ENCODE measurements at regions not wholly inside any gene's neighbourhood (a gene's known extent, or its start where the extent isn't known, plus 50 kb on each side); places are given as distances from the start of the nearest gene placed in this dataset.
A peak's percentile ranks its signal among the peaks of the same experiment; 100 is the strongest.

DNA sequence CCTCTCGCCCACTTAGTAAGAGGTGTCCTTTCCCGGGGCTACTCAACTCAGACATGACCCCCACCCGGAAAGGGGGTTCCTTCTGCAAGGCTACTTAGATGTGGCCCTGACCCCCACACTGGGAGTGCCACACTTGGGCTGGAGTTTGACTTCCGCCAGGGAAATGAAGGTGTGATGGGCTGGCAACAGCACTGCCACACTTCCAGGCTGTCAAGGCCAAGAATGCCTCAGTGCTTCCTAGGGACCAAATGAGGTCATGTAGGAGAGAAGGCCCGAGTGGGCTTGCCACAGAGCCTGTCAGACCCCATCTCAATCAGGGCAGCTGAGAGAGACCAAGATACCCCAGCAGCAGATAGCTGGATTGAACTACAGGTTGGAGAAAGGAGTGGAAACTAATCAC is 55.5 kb downstream of the DRD1 start:
- Histone ChIP-seq H3K4me3 (ENCODE audit: low read depth, low read length) (no peak overlapping the region), H3K36me3 (ENCODE audit: insufficient read depth) (no peaks in the 10 kb centered on the region), H3K4me1 (ENCODE audit: insufficient read depth) (no peaks in the 10 kb centered on the region), H3K27ac (ENCODE audit: low read depth) (no peak overlapping the region)
- no peak for DNase-seq (ENCODE audit: extremely low spot score)
- 91% methylated on average over 5 of the region's 5 CpGs for WGBS

DNA sequence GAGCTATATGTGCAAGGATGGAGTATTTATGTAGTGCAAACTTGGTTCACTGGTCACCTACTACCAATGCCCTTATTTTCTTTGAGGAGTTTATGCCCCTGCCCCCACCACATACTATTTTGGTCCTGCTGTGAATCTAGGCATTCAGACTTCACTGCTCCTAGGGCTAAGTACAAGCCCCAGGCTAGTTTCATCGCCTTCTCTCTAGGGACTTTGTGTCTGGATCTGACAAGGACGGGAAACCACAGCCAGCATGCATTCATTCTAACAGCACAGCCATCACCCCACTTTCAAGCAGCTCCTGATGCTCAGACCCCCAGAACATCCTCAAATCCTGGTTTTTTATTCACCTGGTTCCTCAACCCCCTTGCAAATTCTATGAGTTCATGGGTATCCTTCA is 56.8 kb downstream of the DRD1 start:
- 83% methylated on average over 2 of the region's 2 CpGs for WGBS
- DNase-seq (ENCODE audit: extremely low spot score) = no peak

DNA sequence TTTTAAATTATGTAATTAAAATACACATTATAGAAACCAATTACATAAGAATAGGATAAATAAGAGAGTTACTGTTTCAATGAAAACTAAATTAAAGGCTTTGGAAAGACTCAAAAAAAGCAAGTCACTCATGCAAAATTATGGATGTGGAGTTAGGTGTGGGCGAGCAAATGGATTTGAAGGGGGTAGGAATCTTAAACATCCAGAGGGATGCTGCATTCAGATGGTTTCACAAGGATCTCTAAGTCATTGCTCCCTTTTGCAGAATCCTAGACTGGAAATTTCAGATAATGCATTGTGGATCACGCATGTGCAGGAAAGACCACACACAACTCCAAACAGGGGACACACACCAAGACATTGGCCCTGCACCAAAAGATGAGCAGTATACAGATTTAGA is 57.5 kb downstream of the DRD1 start:
- WGBS = 94% methylated on average over 2 of the region's 2 CpGs
- no peak for DNase-seq (ENCODE audit: extremely low spot score)
- Histone ChIP-seq H3K4me3 (ENCODE audit: low read depth, low read length) (no peak overlapping the region), H3K36me3 (ENCODE audit: insufficient read depth) (no peaks in the 10 kb centered on the region), H3K4me1 (ENCODE audit: insufficient read depth) (no peaks in the 10 kb centered on the region), H3K27ac (ENCODE audit: low read depth) (no peak overlapping the region)

More for the DNA sequence above, 56.8 kb downstream of the DRD1 start:
- H3K4me1 ChIP-seq (ENCODE audit: insufficient read depth) = no peaks in the 10 kb centered on the region
- H3K4me3 ChIP-seq (ENCODE audit: low read depth, low read length) = no peak overlapping the region
- no peaks in the 10 kb centered on the region for H3K36me3 ChIP-seq (ENCODE audit: insufficient read depth)
- no peak overlapping the region for H3K27ac ChIP-seq (ENCODE audit: low read depth)

DNA sequence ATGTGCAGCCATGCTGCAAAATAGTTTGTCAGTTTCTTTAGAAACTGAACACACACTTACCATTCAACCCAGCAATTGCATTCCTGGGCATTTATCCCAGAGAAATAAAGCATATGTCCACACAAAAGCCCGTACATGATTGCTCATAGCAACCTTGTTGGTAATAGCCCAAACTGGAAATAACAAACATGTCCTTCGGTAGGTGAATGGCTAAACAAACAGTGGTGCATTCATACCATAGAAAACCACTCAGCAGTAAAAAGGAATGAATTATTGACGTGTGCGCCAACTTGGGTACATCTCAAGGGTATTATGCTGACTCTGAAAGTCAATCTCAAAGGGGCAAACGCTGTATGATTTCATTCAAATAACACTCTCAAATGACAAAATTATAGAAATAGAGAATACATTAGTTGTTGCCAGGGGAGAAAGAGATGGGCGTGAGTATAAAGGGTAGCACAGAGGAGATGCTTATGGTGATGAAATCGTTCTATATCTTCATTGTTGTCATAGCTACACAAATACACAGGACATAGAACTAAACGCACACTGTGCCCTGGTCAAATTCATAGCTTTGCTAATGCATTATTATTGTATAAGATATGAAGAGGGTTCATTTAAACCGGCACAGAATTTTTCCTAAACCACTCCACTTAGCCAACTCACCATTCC is 58.2 kb downstream of the DRD1 start:
- WGBS = 49% methylated on average over 9 of the region's 9 CpGs
- DNase-seq (ENCODE audit: extremely low spot score) = no peak
- H3K4me1 ChIP-seq (ENCODE audit: insufficient read depth) = no peaks in the 10 kb centered on the region

DNA sequence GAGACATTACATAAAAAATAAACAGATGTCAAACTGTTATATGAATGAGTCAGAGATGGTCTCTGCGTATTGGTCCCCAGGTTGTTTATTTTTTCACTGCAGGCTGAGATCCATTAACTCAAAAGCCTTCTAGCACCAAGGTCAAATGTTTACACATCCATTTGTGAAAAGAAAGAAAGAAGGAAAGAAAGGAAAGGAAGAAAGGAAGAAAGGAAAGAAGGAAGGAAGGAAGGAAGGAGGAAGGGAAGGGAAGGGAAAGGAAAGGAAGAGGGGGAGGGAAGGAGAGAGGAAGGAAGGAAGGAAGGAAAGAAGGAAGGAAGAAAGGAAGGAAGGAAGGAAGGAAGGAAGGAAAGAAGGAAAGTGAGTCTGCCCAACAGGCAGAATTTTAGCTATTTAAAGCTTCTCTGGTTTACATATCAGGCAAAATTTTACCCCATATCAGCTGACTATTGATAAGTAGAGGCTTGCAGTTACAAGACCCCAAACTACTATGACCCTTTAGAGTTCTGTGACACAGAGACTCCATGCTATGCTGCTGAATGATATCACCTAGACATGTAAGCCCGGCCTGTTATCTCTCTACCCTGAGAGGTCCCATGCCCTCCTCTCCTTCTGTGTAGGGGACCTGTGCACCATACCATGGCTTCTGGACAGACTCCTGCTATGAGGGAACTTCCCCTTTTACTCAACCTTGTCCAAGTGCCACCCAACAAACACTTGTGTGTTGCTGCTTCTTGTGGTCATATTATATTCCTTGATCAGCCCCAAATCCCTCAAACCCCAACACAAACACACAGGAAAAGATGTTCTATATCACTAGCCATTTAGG is 59.0 kb downstream of the DRD1 start:
- Histone ChIP-seq H3K4me1 (ENCODE audit: insufficient read depth) (no peaks in the 10 kb centered on the region), H3K36me3 (ENCODE audit: insufficient read depth) (no peaks in the 10 kb centered on the region), H3K27ac (ENCODE audit: low read depth) (no peak overlapping the region), H3K4me3 (ENCODE audit: low read depth, low read length) (no peak overlapping the region)
- 64% methylated on average over 2 of the region's 2 CpGs for WGBS
- no peak for DNase-seq (ENCODE audit: extremely low spot score)

More for the DNA sequence above, 58.2 kb downstream of the DRD1 start:
- Histone ChIP-seq H3K4me3 (ENCODE audit: low read depth, low read length) (no peak overlapping the region), H3K27ac (ENCODE audit: low read depth) (no peak overlapping the region), H3K36me3 (ENCODE audit: insufficient read depth) (no peaks in the 10 kb centered on the region)

DNA sequence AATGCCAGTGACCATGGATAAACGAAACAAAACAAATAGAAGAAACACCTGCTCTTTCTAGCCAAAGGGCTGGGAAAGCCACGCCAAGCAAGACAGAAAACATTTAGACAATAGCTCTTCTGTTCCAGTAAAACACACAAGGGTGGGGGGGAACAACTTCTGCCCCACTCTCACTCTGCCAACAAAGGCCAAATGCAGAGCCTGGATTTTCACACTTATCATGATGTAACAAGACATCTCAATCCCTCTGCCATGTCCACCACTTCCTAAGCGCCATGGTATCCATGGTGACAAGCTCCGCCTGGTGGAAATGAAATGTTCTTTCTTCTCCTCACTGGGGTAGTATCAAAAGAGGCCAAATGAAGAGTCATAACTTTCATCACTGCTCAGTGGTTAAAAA is 60.6 kb downstream of the DRD1 start:
- 79% methylated on average over 4 of the region's 4 CpGs for WGBS
- H3K27ac ChIP-seq (ENCODE audit: low read depth) = no peak overlapping the region
- no peaks in the 10 kb centered on the region for H3K36me3 ChIP-seq (ENCODE audit: insufficient read depth)
- H3K4me1 ChIP-seq (ENCODE audit: insufficient read depth) = no peaks in the 10 kb centered on the region
- DNase-seq (ENCODE audit: extremely low spot score) = no peak
- H3K4me3 ChIP-seq (ENCODE audit: low read depth, low read length) = no peak overlapping the region

DNA sequence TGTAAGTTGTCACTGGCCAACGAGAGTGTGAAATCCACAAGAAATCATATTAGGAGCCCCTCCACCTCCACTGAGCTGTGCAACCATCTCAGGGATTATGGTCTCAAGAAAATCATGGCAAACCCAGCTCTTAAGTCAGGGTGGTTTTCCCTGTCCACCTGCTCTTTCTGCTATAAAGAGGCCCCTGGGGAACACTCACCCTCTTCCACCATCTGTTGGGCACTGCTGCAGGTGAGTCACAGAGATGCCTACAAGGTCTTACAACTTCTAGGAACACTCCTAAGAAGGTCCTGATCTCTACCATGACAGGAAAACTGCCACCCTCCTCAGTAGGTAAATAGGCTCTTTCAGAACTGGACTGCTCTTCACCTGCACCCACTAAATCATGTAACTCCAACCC is 61.8 kb downstream of the DRD1 start:
- H3K4me1 ChIP-seq (ENCODE audit: insufficient read depth) = no peaks in the 10 kb centered on the region
- no peaks in the 10 kb centered on the region for H3K36me3 ChIP-seq (ENCODE audit: insufficient read depth)
- H3K27ac ChIP-seq (ENCODE audit: low read depth) = no peak overlapping the region
- H3K4me3 ChIP-seq (ENCODE audit: low read depth, low read length) = no peak overlapping the region
- no peak for DNase-seq (ENCODE audit: extremely low spot score)
- 87% methylated on average over 1 of the region's 1 CpG for WGBS

DNA sequence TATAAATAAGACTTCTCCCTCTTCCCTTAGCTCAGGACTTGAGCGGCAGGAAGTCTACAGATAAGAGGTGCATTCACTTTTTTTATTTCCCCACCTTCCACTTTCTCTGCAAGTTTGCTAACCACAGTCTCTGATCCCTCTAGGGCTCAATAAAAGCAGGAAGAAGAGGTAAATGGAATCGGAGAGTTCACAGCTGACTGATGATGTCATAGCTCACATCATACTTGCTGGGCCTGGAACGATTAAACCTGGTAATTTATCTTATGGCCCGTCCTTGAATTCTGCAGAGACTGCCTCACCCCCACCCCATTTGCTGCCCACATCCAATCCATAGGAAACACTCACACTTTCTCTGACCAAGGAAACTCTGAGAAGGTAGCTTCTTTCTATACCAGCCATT is 62.9 kb downstream of the DRD1 start:
- 59% methylated on average over 4 of the region's 4 CpGs for WGBS
- no peaks in the 10 kb centered on the region for H3K36me3 ChIP-seq (ENCODE audit: insufficient read depth)
- DNase-seq (ENCODE audit: extremely low spot score) = no peak

DNA sequence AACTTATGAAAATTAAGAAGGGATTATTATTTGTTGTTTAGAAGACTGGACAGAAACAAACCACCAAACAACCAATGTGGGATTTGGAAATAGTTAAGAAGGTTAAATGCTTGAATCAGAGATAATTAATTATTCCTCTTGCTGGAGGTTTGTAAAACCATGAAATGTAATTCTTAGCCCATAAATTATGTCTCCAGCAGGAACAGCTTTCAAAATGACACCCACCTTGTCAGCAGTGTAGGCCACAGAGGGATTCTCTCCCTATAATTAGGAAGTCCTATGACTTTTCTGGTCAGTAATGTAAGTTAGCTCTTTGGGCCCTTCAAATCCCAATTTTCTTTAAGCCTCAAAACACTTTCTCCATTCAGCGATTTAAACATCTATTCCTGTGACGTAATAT is 63.3 kb downstream of the DRD1 start:
- no peak for DNase-seq (ENCODE audit: extremely low spot score)
- H3K4me1 ChIP-seq (ENCODE audit: insufficient read depth) = no peaks in the 10 kb centered on the region
- no peak overlapping the region for H3K27ac ChIP-seq (ENCODE audit: low read depth)
- H3K36me3 ChIP-seq (ENCODE audit: insufficient read depth) = no peaks in the 10 kb centered on the region
- WGBS = 94% methylated on average over 2 of the region's 2 CpGs
- H3K4me3 ChIP-seq (ENCODE audit: low read depth, low read length) = no peak overlapping the region

More for the DNA sequence above, 62.9 kb downstream of the DRD1 start:
- no peak overlapping the region for H3K27ac ChIP-seq (ENCODE audit: low read depth)
- no peak overlapping the region for H3K4me3 ChIP-seq (ENCODE audit: low read depth, low read length)
- no peaks in the 10 kb centered on the region for H3K4me1 ChIP-seq (ENCODE audit: insufficient read depth)

DNA sequence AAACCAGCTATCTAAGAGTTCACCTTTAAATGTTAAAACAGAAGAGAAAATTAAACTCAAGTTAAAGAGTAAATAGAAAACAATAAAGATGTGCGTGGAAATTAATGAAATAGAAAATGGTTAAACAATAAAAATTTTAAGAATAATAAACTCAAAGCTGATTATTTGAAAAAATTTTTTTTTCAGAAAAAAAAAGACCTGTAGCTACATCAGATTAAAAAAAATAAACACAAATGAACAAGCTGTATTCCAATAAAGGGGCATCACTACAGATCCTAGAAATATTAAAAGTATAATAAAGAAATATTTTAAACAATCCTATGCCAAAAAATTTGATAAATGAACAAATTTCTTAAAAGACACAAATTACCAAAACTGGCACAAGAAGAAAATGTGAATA is 64.1 kb downstream of the DRD1 start:
- DNase-seq (ENCODE audit: extremely low spot score) = no peak
- Histone ChIP-seq H3K27ac (ENCODE audit: low read depth) (no peak overlapping the region), H3K36me3 (ENCODE audit: insufficient read depth) (no peaks in the 10 kb centered on the region), H3K4me3 (ENCODE audit: low read depth, low read length) (no peak overlapping the region), H3K4me1 (ENCODE audit: insufficient read depth) (no peaks in the 10 kb centered on the region)
- 52% methylated on average over 1 of the region's 1 CpG for WGBS

DNA sequence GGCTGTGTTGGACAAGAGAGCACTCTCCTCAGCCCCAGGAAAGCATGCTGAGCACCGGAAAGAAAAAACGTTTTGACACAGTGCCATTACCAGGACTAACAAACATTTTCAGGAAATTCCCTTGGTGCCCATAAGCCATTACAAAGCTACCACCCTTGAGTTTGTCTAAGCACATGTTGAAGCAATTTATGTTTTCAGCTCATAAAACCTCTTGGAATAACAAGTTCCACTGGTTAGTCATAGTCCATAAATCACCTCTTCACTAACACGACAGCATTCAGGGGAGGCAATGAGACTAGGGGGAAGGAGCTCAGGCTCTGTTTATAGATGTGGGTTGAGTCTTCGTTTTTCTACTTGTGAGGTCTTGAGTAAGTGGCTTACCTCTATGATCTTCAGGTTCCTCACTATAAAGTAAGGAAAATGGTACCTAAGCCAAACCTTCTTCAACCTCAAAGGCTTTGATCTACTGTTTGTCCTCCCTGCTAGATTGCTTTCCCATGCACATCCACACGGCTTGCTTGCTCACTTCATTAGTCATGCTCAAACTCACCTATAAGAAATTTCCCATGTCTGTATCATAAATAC is 65.4 kb downstream of the DRD1 start:
- Histone ChIP-seq H3K4me3 (ENCODE audit: low read depth, low read length) (no peak overlapping the region), H3K36me3 (ENCODE audit: insufficient read depth) (no peaks in the 10 kb centered on the region), H3K4me1 (ENCODE audit: insufficient read depth) (no peaks in the 10 kb centered on the region), H3K27ac (ENCODE audit: low read depth) (no peak overlapping the region)
- DNase-seq (ENCODE audit: extremely low spot score) = peak; percentile 86
- WGBS = 7% methylated on average over 5 of the region's 5 CpGs

DNA sequence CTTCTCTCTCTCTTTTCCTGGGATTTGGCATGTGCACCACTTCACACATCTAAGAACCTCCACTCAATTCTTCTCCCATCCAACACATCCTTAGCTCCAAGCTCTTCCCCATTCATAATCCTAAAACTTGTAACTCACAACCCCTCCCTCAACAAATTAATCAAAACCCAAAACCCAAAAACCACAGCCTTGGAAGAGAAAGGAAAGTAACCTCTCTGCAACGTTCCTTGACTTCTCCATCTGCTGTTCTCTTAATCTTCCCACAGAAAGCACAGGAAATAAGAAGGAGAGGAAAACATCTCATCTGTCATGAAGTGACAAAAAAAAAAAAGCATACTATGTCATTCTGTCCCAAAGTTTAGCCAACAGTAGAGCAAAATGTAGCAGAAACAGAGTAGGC is 66.2 kb downstream of the DRD1 start:
- Histone ChIP-seq H3K4me1 (ENCODE audit: insufficient read depth) (no peaks in the 10 kb centered on the region), H3K4me3 (ENCODE audit: low read depth, low read length) (no peak overlapping the region), H3K27ac (ENCODE audit: low read depth) (no peak overlapping the region), H3K36me3 (ENCODE audit: insufficient read depth) (no peaks in the 10 kb centered on the region)
- WGBS = 44% methylated on average over 1 of the region's 1 CpG
- no peak for DNase-seq (ENCODE audit: extremely low spot score)

DNA sequence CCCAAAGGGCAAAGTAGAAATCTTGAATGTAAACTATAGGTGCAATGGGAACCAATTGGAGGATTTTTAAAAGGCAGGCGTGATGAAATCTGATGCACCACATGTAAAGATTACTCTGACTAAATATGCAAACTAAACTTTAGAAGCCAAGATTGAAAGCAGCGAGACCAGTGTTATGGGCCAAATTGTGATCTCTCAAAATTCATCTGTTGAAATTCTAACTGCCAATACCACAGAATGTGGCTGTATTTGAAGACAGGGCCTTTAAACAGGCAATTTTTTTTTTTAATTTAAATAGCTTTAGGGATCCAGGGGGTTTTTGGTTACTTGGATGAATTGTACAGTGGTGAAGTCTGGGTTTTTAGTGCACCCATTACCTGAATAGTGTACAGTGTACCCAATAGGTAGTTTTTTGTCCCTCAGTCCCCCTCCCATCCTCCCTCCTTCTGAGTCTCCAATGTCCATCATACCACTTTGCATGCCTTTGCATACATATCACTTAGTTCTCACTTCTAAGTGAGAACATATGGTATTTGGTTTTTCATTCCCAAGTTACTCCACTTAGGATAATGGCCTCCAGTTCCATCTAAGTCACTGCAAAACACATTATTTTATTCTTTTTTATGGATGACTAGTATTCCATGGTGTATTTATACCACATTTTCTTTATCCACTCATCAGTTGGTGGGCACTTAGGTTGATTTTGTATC is 69.7 kb downstream of the DRD1 start:
- Histone ChIP-seq H3K4me1 (ENCODE audit: insufficient read depth) (no peaks in the 10 kb centered on the region), H3K36me3 (ENCODE audit: insufficient read depth) (no peaks in the 10 kb centered on the region), H3K4me3 (ENCODE audit: low read depth, low read length) (no peak overlapping the region), H3K27ac (ENCODE audit: low read depth) (no peak overlapping the region)
- WGBS = 90% methylated on average over 2 of the region's 2 CpGs
- no peak for DNase-seq (ENCODE audit: extremely low spot score)

All from urinary bladder (tissue), 3 donors.